GM10266 (cell line): ENCODE measurements at regions not wholly inside any gene's neighbourhood (a gene's known extent, or its start where the extent isn't known, plus 50 kb on each side); places are given as distances from the start of the nearest gene placed in this dataset.
A peak's percentile ranks its signal among the peaks of the same experiment; 100 is the strongest.
"Not testable (repeated sequence)": the region's sequence is repeated elsewhere in the genome, so short reads cannot be mapped to it uniquely, and the experiment has no call there.

Experiments
- DNase-seq: peaks from one replicate; pipeline ENCODE4 v3.0.0; 2012; ENCODE audit errors: extremely low spot score
- CTCF ChIP-seq: IDR thresholded peaks from 2 replicates; pipeline ENCODE4 v1.5.1; 2012; ENCODE audit warnings: mild to moderate bottlenecking, low read depth; ENCODE audit not compliant: control insufficient read depth, insufficient read depth; ENCODE audit errors: missing control alignments

GRCh38 chr1:192905049-192905448, 96.2 kb downstream of the RGS2 start:
- DNase-seq, result no peak
- no peak for TF ChIP-seq CTCF

GRCh38 chr1:192906334-192906733, 97.5 kb downstream of the RGS2 start:
- no peak for DNase-seq
- TF ChIP-seq CTCF, result no peak

DNA sequence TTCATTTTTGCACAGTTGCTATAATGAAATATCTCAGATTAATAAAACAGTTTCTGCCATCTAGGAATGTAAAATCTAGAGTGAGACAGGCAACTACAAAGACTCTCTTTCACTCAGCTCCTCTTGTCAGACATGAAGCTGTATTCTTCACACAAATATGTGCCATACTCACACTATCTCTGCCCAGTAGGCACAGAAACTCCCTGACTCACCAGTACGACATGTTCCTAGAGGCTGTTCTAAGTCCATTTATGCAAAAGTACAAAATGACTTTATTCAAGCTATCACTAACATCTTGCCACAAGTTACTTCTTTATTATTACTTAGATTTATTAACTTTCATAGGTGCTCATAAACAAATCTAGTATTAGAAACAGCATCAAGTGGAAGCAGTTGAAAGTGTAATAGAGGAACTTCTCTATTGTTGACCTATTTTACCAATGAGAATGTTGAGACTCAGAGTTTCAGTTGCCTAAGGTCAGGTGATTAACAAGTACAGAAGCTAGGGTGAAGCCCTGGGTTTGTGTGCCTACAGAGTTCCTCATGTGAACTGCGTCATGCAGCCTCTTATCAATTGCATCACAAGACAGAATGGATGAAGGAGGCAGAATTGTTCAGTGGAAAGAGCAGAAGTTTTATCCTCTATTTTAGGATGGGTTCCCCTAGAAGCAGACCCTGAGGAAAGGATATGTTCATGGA, 98.9 kb downstream of the RGS2 start:
- no peak for DNase-seq
- TF ChIP-seq CTCF, result no peak

DNA sequence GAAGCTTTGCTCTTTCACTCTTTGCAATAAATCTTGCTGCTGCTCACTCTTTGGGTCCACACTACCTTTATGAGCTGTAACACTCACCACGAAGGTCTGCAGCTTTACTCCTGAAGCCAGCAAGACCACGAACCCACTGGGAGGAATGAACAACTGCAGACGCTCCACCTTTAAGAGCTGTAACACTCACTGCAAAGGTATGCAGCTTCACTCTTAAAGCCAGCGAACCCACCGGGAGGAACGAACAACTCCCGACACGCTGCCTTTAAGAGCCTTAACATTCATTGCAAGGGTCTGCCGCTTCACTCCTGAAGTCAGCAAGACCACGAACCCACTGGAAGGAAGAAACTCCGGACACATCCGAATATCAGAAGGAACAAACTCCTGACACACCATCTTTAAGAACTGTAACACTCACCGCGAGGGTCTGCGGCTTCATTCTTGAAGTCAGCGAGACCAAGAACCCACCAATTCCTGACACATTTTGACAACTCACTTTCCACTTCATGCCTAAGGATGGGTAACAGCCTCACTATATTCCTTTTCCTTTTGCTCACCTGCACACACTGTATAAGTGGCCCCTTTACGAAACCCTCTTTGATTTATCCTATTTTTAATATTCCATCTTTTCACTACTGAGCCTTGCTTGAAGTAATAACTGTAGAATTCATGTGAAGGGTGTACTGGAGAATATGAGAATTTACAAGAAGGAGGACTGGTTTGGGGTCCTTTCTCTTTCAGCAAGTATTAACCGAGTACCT, 103.2 kb downstream of the RGS2 start:
- not testable (repeated sequence) for DNase-seq

GRCh38 chr1:192913683-192914082, 104.8 kb downstream of the RGS2 start:
- DNase-seq, result peak; percentile 10
- TF ChIP-seq CTCF, result no peak

GRCh38 chr1:192914092-192914491, 105.3 kb downstream of the RGS2 start:
- no peak for TF ChIP-seq CTCF
- DNase-seq, result no peak

DNA sequence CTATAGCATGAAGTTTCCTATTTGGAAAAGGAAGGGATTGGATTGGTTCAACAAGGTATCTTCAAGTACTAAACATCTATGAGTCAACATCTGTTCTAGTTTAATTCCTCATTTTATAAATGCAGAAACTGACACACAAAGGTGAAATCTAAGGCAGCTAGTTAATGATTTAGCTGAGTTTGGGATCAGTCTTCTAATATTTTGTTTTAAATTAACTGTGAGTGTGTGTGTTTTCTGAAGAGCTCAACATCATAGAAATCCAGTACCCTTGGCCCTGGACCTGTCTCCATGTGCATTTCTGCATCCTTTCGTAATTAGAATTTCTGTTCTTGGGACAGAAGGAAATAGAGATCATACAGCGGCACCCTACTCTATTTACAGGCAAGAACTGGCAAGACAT, 105.9 kb downstream of the RGS2 start:
- no peak for TF ChIP-seq CTCF
- DNase-seq, result no peak

DNA sequence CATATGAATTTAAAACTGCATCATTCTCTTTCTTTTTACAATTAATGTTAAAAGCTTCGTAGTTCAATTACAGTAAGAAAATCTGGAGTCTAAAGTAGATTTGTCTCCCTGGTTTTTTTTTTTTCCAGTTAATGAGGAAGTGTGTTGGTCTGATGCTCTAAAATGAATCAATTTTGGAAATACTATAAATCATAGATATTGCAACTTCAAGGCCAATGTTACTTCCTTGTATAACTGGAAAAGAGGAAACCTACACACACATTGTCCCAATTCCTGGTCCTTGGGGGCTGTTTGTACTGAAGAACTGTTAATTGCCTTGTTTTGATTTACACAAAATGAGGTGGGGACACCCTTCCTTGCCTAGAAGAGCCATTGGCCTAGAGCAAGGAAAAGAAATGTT, 107.2 kb downstream of the RGS2 start:
- no peak for TF ChIP-seq CTCF
- DNase-seq, result no peak
